Upper lobe of left lung (tissue), 6 donors: ENCODE measurements at regions not wholly inside any gene's neighbourhood (a gene's known extent, or its start where the extent isn't known, plus 50 kb on each side); places are given as distances from the start of the nearest gene placed in this dataset.
"Not testable (repeated sequence)": the region's sequence is repeated elsewhere in the genome, so short reads cannot be mapped to it uniquely, and the experiment has no call there.

Experiments used
- ATAC-seq, 2 donors: fragments of 200-7000 bp; cut with Tn5 transposase; one replicate each; pipeline ENCODE4 v1.9.1; 2022; ENCODE audit warnings: mild to moderate bottlenecking in 2 of 2, moderate library complexity in 2 of 2; ENCODE audit not compliant: low FRiP score in 2 of 2
- DNase-seq, 2 donors: peaks; one replicate each; pipeline ENCODE4 v3.0.0-alpha.2; 2019 to 2020
- H3K27ac ChIP-seq, 4 donors: fragments of 200-600 bp; sonication (generic); one replicate each; pipeline ENCODE4 v1.5.1; 2016 to 2019
- H3K27me3 ChIP-seq, 4 donors: fragments of 200-600 bp; sonication (generic); one replicate each; pipeline ENCODE4 v1.5.1; 2017 to 2019
- H3K36me3 ChIP-seq, 4 donors: fragments of 200-600 bp; sonication (generic); one replicate each; pipeline ENCODE4 v1.5.1; 2016 to 2019
- H3K4me1 ChIP-seq, 4 donors: fragments of 200-600 bp; sonication (generic); one replicate each; pipeline ENCODE4 v1.5.1; 2018 to 2019
- H3K4me3 ChIP-seq, 4 donors: fragments of 200-600 bp; sonication (generic); one replicate each; pipeline ENCODE4 v1.5.1; 2017 to 2019; ENCODE audit warnings: mild to moderate bottlenecking in 2 of 4, moderate library complexity in 1 of 4
- H3K9me3 ChIP-seq, 4 donors: fragments of 200-600 bp; sonication (generic); one replicate each; pipeline ENCODE4 v1.5.1; 2018 to 2019
- CTCF ChIP-seq, 6 experiments: fragments of 450-650 bp in 4 of 6; fragments of 200-600 bp in 2 of 6; sonication (generic) in 2 of 6; IDR thresholded peaks; one replicate each; pipeline ENCODE4 v1.5.1; 2016 to 2019; ENCODE audit warnings: antibody characterized with exemption in 6 of 6
- EP300 ChIP-seq, 4 donors: sonication (generic); formaldehyde crosslinking; IDR thresholded peaks; one replicate each; pipeline ENCODE4 v1.5.1; 2017; ENCODE audit warnings: antibody characterized with exemption in 4 of 4, control low read depth in 2 of 4
- POLR2A ChIP-seq, 4 donors: fragments of 450-650 bp; IDR thresholded peaks; one replicate each; pipeline ENCODE4 v1.5.1; 2016 to 2017; ENCODE audit warnings: antibody characterized with exemption in 4 of 4, mild to moderate bottlenecking in 2 of 4
- POLR2AphosphoS5 ChIP-seq, 2 donors: sonication (generic); formaldehyde crosslinking; IDR thresholded peaks; one replicate each; pipeline ENCODE4 v1.5.1; 2017; ENCODE audit warnings: antibody characterized with exemption in 2 of 2
- WGBS, 2 donors: methylation state at CpG; one replicate each; pipeline ENCODE4 v1.1.5; 2017 to 2018; 5-methylcytosine and 5-hydroxymethylcytosine counted together
- donor health status: DM: no; HTN: no; CAD: no; lungs with moderate emphysema.
- donor health status: DM: no; HTN: yes; CAD: no; lungs with severe emphysema.

GRCh38 chr14:26655128-26655527, 57.3 kb upstream of the NOVA1 start:
- H3K9me3 ChIP-seq: no peaks in the 10 kb centered on the region
- ATAC-seq: no peak
- no peak overlapping the region for H3K4me3 ChIP-seq
- TF ChIP-seq POLR2A (IDR thresholded peaks at IDR 0.05): no peak
- no peak for TF ChIP-seq POLR2AphosphoS5 (IDR thresholded peaks at IDR 0.05)
- TF ChIP-seq EP300 (IDR thresholded peaks at IDR 0.05): no peak
- no peak for TF ChIP-seq CTCF (IDR thresholded peaks at IDR 0.05)
- no peaks in the 10 kb centered on the region for H3K36me3 ChIP-seq
- DNase-seq: no peak
- no peaks in the 10 kb centered on the region for H3K27me3 ChIP-seq
- no peak overlapping the region for H3K27ac ChIP-seq
- 89 to 93% methylated on average over 5 of the region's 5 CpGs for WGBS, 2 donors
- no peaks in the 10 kb centered on the region for H3K4me1 ChIP-seq

DNA sequence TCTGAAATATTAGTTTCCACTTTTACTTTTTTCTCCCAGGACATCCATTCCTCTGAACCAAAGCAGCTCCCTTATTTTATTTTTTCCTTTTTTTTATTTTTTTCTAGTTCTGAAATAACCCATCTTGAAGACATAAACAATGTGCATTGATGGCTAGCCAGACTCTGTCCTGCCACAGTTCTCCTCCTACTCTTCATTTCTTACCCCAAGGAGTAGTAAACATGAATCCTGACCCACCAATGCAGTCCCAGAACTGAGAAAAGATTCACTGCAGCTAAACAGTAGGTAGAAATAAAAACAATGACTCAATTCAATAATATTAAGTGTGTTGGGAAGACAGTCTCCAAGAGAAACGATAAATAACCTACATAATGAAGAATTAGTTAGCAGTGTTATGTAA, 65.7 kb upstream of the NOVA1 start:
- no peak for TF ChIP-seq POLR2AphosphoS5 (IDR thresholded peaks at IDR 0.05)
- TF ChIP-seq POLR2A (IDR thresholded peaks at IDR 0.05): no peak
- TF ChIP-seq EP300 (IDR thresholded peaks at IDR 0.05): no peak
- TF ChIP-seq CTCF (IDR thresholded peaks at IDR 0.05): no peak
- no peaks in the 10 kb centered on the region for H3K9me3 ChIP-seq

DNA sequence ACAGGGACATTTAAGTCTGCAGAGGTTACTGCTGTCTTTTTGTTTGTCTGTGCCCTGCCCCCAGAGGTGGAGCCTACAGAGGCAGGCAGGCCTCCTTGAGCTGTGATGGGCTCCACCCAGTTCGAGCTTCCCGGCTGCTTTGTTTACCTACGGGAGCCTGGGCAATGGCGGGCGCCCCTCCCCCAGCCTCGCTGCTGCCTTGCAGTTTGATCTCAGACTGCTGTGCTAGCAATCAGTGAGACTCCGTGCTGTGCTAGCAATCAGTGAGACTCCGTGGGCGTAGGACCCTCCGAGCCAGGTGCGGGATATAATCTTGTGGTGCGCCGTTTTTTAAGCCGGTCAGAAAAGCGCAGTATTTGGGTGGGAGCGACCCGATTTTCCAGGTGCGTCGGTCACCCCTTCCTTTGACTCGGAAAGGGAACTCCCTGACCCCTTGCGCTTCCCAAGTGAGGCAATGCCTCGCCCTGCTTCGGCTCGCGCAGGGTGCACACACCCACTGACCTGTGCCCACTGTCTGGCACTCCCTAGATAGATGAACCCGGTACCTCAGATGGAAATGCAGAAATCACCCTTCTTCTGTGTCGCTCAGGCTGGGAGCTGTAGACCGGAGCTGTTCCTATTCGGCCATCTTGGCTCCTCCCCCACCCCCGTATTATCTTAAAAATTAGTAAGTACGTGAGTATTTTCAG, 81.0 kb upstream of the NOVA1 start:
- H3K4me3 ChIP-seq, H3K36me3 ChIP-seq, H3K4me1 ChIP-seq, H3K27me3 ChIP-seq, ATAC-seq, H3K27ac ChIP-seq, H3K9me3 ChIP-seq: not testable (repeated sequence)
- DNase-seq: peak in 1 of 2 donors; percentile 42
- WGBS, 2 donors: 92 to 95% methylated on average over 6 to 29 of the region's 31 CpGs

More for the DNA sequence above, 65.7 kb upstream of the NOVA1 start:
- 41 to 42% methylated on average over 1 of the region's 1 CpG for WGBS, 2 donors
- Histone ChIP-seq H3K4me1 (no peaks in the 10 kb centered on the region), H3K27ac (no peak overlapping the region), H3K36me3 (no peaks in the 10 kb centered on the region), H3K4me3 (no peak overlapping the region), H3K27me3 (no peaks in the 10 kb centered on the region)
- ATAC-seq (no peak), DNase-seq (no peak)

GRCh38 chr14:26685401-26685800, 87.6 kb upstream of the NOVA1 start:
- H3K4me1 ChIP-seq: no peaks in the 10 kb centered on the region
- TF ChIP-seq POLR2A (IDR thresholded peaks at IDR 0.05) (no peak), CTCF (IDR thresholded peaks at IDR 0.05) (no peak), POLR2AphosphoS5 (IDR thresholded peaks at IDR 0.05) (no peak), EP300 (IDR thresholded peaks at IDR 0.05) (no peak)
- 89 to 100% methylated on average over 1 of the region's 1 CpG for WGBS, 2 donors
- no peaks in the 10 kb centered on the region for H3K36me3 ChIP-seq
- no peak overlapping the region for H3K4me3 ChIP-seq
- no peak for DNase-seq
- no peaks in the 10 kb centered on the region for H3K27me3 ChIP-seq
- no peaks in the 10 kb centered on the region for H3K9me3 ChIP-seq
- ATAC-seq: no peak
- no peak overlapping the region for H3K27ac ChIP-seq

GRCh38 chr14:26687301-26687837, 89.5 kb upstream of the NOVA1 start:
- WGBS, 2 donors: 50 to 54% methylated on average over 2 of the region's 2 CpGs
- ATAC-seq (no peak), DNase-seq (peak in 1 of 2 donors; percentile 22)
- no peaks in the 10 kb centered on the region for H3K4me1 ChIP-seq
- no peak overlapping the region for H3K4me3 ChIP-seq
- no peaks in the 10 kb centered on the region for H3K9me3 ChIP-seq
- H3K27me3 ChIP-seq: no peaks in the 10 kb centered on the region
- TF ChIP-seq POLR2AphosphoS5 (IDR thresholded peaks at IDR 0.05): no peak
- no peak for TF ChIP-seq EP300 (IDR thresholded peaks at IDR 0.05)
- no peak for TF ChIP-seq CTCF (IDR thresholded peaks at IDR 0.05)
- no peak for TF ChIP-seq POLR2A (IDR thresholded peaks at IDR 0.05)
- no peaks in the 10 kb centered on the region for H3K36me3 ChIP-seq
- H3K27ac ChIP-seq: no peak overlapping the region
